GM18861 (cell line): ENCODE measurements at regions not wholly inside any gene's neighbourhood (a gene's known extent, or its start where the extent isn't known, plus 50 kb on each side); places are given as distances from the start of the nearest gene placed in this dataset.

Experiments used
- ATAC-seq: cut with Tn5 transposase; IDR thresholded peaks from one replicate; pipeline ENCODE4 v1.9.1; 2021; ENCODE audit not compliant: unreplicated experiment

GRCh38 chr16:85971902-85972638 is 73.1 kb downstream of the IRF8 start:
- ATAC-seq = no peak

- no peak for ATAC-seq
These were observed 75.7 kb downstream of the IRF8 start for GRCh38 chr16:85974428-85975375.

DNA sequence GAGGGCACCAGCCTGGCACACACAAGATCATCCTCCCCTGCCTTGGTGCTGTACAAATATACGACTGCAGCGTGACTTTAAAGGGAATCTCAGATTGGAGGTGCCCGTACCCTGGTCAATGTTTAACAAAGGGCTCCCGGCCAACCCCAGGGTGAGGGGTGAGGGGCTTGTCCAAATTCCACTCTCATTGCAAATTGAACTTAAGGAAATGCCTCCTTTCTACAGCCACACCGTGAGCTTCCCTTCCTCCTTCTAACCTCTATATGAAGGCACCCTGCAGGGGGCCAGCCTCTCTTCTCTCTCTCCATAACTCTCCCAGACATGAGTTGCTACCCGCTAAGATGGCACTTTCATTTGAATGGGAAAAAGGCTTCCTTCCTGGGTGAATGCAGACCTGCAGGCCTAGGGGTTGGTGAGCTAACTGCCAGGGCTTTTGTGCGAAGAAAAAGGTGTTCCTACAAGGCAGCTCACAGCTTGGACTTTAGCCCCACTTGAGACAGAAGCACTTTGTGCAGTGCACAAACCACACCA is 76.6 kb downstream of the IRF8 start:
- no peak for ATAC-seq

GRCh38 chr16:85978291-85978775 is 79.4 kb downstream of the IRF8 start:
- ATAC-seq = no peak

- no peak for ATAC-seq
These were observed 80.0 kb downstream of the IRF8 start for GRCh38 chr16:85978976-85979375.

GRCh38 chr16:85979605-85980004 is 80.6 kb downstream of the IRF8 start:
- no peak for ATAC-seq

GRCh38 chr16:85980686-85981085 is 81.7 kb downstream of the IRF8 start:
- no peak for ATAC-seq

- no peak for ATAC-seq
These were observed 83.0 kb downstream of the IRF8 start for GRCh38 chr16:85981826-85982562.

DNA sequence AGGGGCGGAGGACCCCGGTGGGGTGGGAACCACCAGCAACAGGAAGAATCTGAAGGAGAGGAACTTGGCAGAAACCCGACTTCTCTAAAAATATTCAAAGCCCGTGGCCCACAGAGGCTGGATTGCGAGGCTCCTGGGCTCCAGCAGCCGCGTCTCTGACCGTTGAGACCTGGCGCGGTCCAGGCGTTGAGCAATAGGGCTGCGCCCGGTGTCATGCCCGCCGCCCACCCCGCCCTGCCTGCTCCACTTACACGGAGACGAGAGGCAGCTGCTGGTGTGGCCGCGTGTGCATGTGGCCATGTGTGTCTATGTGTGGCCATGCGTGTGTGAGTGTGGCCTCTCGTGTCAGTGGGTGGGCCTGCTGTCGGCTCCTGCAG is 83.6 kb downstream of the IRF8 start:
- no peak for ATAC-seq

DNA sequence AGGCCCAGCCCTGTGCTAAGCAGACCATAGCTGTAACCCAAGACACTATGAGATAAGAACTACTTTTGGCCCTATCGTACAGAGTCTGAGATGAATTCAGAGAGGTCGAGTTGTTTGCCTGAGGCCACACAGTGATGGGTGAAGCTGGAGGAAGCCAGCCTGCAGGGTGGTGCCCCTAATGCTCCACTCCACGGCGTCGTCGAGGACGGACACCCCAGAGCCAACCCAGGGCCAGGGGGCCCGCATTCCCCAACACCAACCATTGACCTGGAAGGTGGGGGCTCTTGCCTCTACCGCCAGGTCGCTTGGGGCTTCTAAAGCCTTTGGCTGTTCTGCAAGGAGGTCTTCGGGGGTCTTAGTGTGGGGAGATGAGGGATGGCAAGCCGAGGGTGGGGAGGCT is 84.1 kb downstream of the IRF8 start:
- no peak for ATAC-seq

GRCh38 chr16:85983606-85984230 is 84.8 kb downstream of the IRF8 start:
- ATAC-seq = no peak

DNA sequence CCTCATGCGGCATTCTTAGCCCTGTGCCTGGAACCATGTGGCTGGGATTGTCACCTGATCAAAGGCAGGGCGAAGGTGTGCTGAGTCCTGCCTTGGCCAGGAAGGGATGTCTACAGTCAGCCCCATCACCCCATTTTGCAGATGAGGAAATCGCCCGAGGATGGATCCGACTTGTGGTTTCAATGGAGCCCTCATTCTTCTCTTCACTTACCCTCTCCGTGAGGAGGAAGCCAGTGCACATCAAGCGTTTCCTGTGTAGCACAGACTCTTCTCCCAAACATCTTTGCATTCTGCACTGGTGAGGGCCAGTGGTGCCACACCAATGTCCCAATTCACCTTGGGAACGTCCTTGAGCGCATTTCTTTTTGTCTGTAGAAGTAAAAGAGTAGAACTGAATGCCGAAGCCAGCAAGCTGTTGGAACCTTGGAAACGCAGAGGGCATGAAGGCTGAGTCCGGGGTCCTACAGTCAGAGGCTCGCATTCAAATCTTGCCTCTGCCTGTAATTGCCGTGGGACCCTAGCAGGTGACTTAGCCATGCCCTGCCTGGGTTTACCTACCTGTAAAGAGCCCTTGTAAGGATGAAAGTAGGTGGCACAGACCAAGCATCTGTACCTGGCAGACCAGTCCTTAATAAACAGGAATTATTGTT is 85.4 kb downstream of the IRF8 start:
- ATAC-seq = no peak

GRCh38 chr16:85984947-85985451 is 86.0 kb downstream of the IRF8 start:
- no peak for ATAC-seq

- no peak for ATAC-seq
These were observed 88.2 kb downstream of the IRF8 start for GRCh38 chr16:85986931-85987749.

GRCh38 chr16:85987750-85988078 is 88.8 kb downstream of the IRF8 start:
- no peak for ATAC-seq

- ATAC-seq = no peak
These were observed 89.3 kb downstream of the IRF8 start for GRCh38 chr16:85988306-85988705.

- ATAC-seq = no peak
These were observed 89.9 kb downstream of the IRF8 start for GRCh38 chr16:85988723-85989313.

GRCh38 chr16:85989376-85989775 is 90.4 kb downstream of the IRF8 start:
- ATAC-seq = no peak
